Activated T-helper 1 cell treated with anti-CD3 and anti-CD28 coated beads, Interleukin-2, amount 50 U/mL, for 16 hours (primary cell): ENCODE measurements at regions not wholly inside any gene's neighbourhood (a gene's known extent, or its start where the extent isn't known, plus 50 kb on each side); places are given as distances from the start of the nearest gene placed in this dataset.
"Not testable (repeated sequence)": the region's sequence is repeated elsewhere in the genome, so short reads cannot be mapped to it uniquely, and the experiment has no call there.

Experiments
- DNase-seq, 2 donors: peaks; one replicate each; pipeline ENCODE4 v3.0.0-alpha.2; 2020; ENCODE audit warnings: low read depth in 1 of 2, low spot score in 1 of 2

- DNase-seq, result no peak
These were observed 161.5 kb downstream of the TMEM132E start for GRCh38 chr17:34740565-34741520.

- no peak for DNase-seq
These were observed 160.0 kb downstream of the TMEM132E start for GRCh38 chr17:34739386-34739785.

GRCh38 chr17:34737673-34738072, 158.3 kb downstream of the TMEM132E start:
- not testable (repeated sequence) for DNase-seq

- no peak for DNase-seq
These were observed 157.2 kb downstream of the TMEM132E start for GRCh38 chr17:34736611-34737010.

GRCh38 chr17:34733333-34733732, 154.0 kb downstream of the TMEM132E start:
- no peak for DNase-seq

GRCh38 chr17:34730816-34731215, 151.4 kb downstream of the TMEM132E start:
- DNase-seq, result no peak

- no peak for DNase-seq
These were observed 149.5 kb downstream of the TMEM132E start for GRCh38 chr17:34728771-34729310.

GRCh38 chr17:34727601-34728000, 148.2 kb downstream of the TMEM132E start:
- no peak for DNase-seq

- no peak for DNase-seq
These were observed 147.4 kb downstream of the TMEM132E start for GRCh38 chr17:34726536-34727384.

- DNase-seq, result no peak
These were observed 146.3 kb downstream of the TMEM132E start for GRCh38 chr17:34725725-34726124.

- DNase-seq, result no peak
These were observed 145.6 kb downstream of the TMEM132E start for GRCh38 chr17:34725008-34725407.

- DNase-seq, result no peak
These were observed 144.5 kb downstream of the TMEM132E start for GRCh38 chr17:34723875-34724274.

GRCh38 chr17:34721326-34721725, 141.9 kb downstream of the TMEM132E start:
- DNase-seq, result no peak

- DNase-seq, result no peak
These were observed 141.4 kb downstream of the TMEM132E start for GRCh38 chr17:34720760-34721159.

GRCh38 chr17:34719569-34719968, 140.2 kb downstream of the TMEM132E start:
- DNase-seq, result no peak

- DNase-seq, result no peak
These were observed 137.7 kb downstream of the TMEM132E start for GRCh38 chr17:34717092-34717491.

GRCh38 chr17:34716291-34716690, 136.9 kb downstream of the TMEM132E start:
- DNase-seq, result no peak

GRCh38 chr17:34715504-34715903, 136.1 kb downstream of the TMEM132E start:
- DNase-seq, result no peak

GRCh38 chr17:34714475-34715410, 135.4 kb downstream of the TMEM132E start:
- DNase-seq, result no peak

- no peak for DNase-seq
These were observed 134.3 kb downstream of the TMEM132E start for GRCh38 chr17:34713687-34714086.
